ENCODE measurements at regions not wholly inside any gene's neighbourhood (a gene's known extent, or its start where the extent isn't known, plus 50 kb on each side); places are given as distances from the start of the nearest gene placed in this dataset.

- DNase-seq (ENCODE audit: low spot score): no peak
Observed at GRCh38 chr17:69764146-69764545, 310.9 kb upstream of the KCNJ16 start.

GRCh38 chr17:69769050-69769449, 306.0 kb upstream of the KCNJ16 start:
- DNase-seq (ENCODE audit: low spot score): no peak

GRCh38 chr17:69773081-69773480, 301.9 kb upstream of the KCNJ16 start:
- DNase-seq (ENCODE audit: low spot score): no peak

- no peak for DNase-seq (ENCODE audit: low spot score)
Observed at GRCh38 chr17:69779378-69780214, 295.4 kb upstream of the KCNJ16 start.

- DNase-seq (ENCODE audit: low spot score): no peak
Observed at GRCh38 chr17:69783865-69784264, 291.2 kb upstream of the KCNJ16 start.

- DNase-seq (ENCODE audit: low spot score): no peak
Observed at GRCh38 chr17:69788957-69789356, 286.1 kb upstream of the KCNJ16 start.

- DNase-seq (ENCODE audit: low spot score): no peak
Observed at GRCh38 chr17:69796078-69796477, 278.9 kb upstream of the KCNJ16 start.

- DNase-seq (ENCODE audit: low spot score): no peak
Observed at GRCh38 chr17:69800870-69801269, 274.2 kb upstream of the KCNJ16 start.

GRCh38 chr17:69801368-69801767, 273.7 kb upstream of the KCNJ16 start:
- no peak for DNase-seq (ENCODE audit: low spot score)

GRCh38 chr17:69802045-69802740, 272.8 kb upstream of the KCNJ16 start:
- no peak for DNase-seq (ENCODE audit: low spot score)

- DNase-seq (ENCODE audit: low spot score): no peak
Observed at GRCh38 chr17:69809331-69809730, 265.7 kb upstream of the KCNJ16 start.

GRCh38 chr17:69810326-69810965, 264.6 kb upstream of the KCNJ16 start:
- DNase-seq (ENCODE audit: low spot score): no peak

GRCh38 chr17:69812240-69812837, 262.7 kb upstream of the KCNJ16 start:
- DNase-seq (ENCODE audit: low spot score): no peak

GRCh38 chr17:69814031-69814430, 261.0 kb upstream of the KCNJ16 start:
- DNase-seq (ENCODE audit: low spot score): no peak

- no peak for DNase-seq (ENCODE audit: low spot score)
Observed at GRCh38 chr17:69815406-69815805, 259.6 kb upstream of the KCNJ16 start.

- DNase-seq (ENCODE audit: low spot score): no peak
Observed at GRCh38 chr17:69818467-69818866, 256.6 kb upstream of the KCNJ16 start.

GRCh38 chr17:69819316-69820087, 255.5 kb upstream of the KCNJ16 start:
- no peak for DNase-seq (ENCODE audit: low spot score)

- no peak for DNase-seq (ENCODE audit: low spot score)
Observed at GRCh38 chr17:69820876-69821473, 254.1 kb upstream of the KCNJ16 start.

GRCh38 chr17:69822314-69822875, 252.6 kb upstream of the KCNJ16 start:
- DNase-seq (ENCODE audit: low spot score): no peak

GRCh38 chr17:69828087-69828486, 246.9 kb upstream of the KCNJ16 start:
- no peak for DNase-seq (ENCODE audit: low spot score)

- DNase-seq (ENCODE audit: low spot score): no peak
Observed at GRCh38 chr17:69834494-69834893, 240.5 kb upstream of the KCNJ16 start.

Measured in hematopoietic multipotent progenitor cell treated with erythropoietin and hydrocortisone succinate and interleukin-3 and kit ligand, for 17 days (in vitro differentiated cells).